ENCODE measurements at regions not wholly inside any gene's neighbourhood (a gene's known extent, or its start where the extent isn't known, plus 50 kb on each side); places are given as distances from the start of the nearest gene placed in this dataset.

GRCh38 chr10:5311617-5312016 is 53.1 kb upstream of the UCN3 start:
- no peak for DNase-seq

GRCh38 chr10:5314840-5315239 is 49.9 kb upstream of the UCN3 start:
- DNase-seq = no peak
